ENCODE measurements at regions not wholly inside any gene's neighbourhood (a gene's known extent, or its start where the extent isn't known, plus 50 kb on each side); places are given as distances from the start of the nearest gene placed in this dataset.

DNA sequence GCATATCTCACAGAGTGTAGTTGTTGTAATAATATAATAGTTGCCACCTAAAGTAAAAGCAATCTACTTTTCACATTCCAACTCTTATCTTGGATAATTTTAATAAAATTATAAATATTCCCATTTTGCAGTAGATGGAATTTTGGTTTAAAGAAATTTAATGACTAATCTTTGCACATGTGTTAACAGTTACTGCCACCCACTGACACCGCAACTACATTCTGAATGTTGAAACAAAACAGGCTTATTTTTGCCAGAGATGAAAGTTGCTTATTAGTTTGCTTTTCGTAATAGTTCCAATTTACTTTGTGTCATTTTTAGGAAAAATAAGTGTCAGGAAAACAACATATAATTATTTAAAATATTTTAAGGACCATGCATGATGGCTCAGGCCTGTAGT, 557.5 kb upstream of the PCDH15 start:
- no peak for DNase-seq

DNA sequence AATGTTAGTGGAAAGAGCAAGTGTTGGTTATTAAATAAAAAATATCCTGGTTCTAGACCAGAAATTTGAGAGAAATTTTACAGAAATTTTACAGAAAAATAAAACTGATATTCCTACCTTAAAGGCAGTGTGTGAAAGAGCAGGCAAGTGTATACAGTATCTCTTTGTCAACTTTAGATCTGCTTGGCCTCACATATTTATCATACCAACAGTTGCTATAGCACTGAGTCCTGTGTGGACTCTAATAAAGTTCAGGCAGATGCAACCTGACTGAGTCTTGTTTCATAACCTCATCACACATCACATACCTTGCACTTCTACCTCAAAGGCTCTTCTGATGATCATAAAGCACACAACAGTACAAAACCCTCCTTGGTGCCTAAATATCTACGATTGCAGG, 552.4 kb upstream of the PCDH15 start:
- no peak for DNase-seq

DNA sequence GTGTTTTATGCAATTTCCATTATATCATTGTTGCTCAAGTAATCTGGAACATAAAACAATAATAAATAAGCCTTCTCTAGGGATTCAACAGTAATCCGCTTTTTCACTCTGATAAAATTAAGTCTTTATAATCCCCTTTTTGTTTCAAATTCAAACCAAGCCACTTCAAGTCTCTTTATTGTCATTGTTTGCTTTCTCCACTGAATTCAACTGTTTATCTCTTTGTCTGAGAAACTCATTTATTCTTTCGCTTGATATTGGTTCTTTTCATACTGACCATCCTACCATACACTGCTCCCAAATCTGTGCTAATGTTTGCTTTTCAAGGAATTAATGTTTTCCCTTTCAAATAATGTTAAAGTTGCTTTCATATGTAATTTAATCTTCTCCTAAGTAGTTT, 550.4 kb upstream of the PCDH15 start:
- no peak for DNase-seq

DNA sequence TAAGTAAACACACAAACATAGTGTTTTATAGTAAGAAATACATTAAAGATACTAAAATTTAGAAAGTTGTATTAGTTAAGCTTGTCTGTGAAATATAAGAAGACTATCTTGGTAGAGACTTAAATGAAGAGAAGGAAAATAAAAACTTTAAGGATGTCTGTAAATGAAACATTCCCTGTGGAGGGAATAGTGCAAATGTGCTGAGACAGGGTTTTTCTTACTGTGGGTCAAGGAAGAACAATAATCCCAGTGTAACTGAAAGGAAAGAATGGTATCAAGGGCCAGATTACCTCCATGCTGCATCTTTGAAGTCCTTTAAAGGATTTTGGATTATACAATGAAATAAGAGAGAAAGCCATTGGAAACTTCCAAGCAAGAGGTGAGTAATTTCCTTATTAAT, 547.5 kb upstream of the PCDH15 start:
- no peak for DNase-seq

DNA sequence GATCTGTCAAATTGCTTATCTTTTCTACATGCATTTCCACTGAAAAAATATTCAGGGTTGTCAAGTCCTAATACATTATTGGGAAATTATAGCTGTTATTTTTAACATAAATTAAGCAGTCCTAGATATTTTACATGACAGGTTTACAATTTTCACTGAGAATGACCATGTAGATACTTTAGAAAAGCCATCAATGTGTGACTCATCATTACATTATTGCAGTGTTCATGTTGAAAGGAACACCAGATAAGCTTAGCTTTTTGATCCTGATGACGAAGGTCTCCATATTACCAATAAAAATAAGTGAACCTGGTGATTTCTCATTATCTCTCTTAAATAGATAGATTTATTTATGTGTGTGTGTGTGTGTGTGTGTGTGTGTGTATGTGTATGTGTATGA, 529.5 kb upstream of the PCDH15 start:
- no peak for DNase-seq

DNA sequence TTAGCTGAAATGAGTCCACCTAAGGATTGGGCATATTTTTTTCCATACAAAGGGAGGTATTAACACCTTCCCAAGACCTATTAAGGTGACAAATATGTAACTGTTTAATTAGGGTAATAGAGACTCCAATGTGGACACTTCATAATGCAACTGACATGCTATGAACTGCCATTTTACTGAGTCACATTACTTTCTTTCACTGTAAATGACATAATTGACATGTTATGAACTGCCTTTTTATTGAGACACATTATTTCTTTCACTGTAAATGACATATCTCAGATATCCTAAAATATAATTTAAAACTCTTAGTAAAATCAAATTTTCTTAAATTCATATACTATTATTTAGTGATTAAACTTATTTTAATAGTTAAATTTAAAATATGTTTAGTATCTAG, 528.8 kb upstream of the PCDH15 start:
- no peak for DNase-seq

DNA sequence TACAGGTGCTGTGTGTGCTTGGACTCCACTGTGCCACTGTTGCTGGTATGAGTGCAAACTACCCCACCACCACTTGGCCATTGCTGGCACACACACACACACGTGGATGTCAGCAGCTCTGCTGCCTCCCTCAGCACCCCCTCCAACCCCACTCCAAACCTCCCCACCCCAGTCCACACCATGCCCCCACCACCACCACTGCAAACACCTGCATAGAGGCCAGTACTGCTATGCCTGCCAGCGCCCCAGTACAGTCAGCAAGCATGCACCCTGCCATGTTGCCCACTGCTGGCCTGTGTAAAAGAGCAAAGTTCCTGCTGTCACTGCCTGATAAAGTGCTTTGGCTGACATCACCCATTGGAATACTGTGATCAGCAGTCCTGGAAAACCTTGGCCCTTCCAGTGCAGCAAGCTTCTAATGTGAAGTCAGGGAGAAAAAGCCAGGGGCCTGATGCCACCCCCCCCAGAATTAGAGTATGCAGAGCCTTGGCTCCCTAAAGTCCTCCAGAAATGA, 519.2 kb upstream of the PCDH15 start:
- DNase-seq, result no peak

DNA sequence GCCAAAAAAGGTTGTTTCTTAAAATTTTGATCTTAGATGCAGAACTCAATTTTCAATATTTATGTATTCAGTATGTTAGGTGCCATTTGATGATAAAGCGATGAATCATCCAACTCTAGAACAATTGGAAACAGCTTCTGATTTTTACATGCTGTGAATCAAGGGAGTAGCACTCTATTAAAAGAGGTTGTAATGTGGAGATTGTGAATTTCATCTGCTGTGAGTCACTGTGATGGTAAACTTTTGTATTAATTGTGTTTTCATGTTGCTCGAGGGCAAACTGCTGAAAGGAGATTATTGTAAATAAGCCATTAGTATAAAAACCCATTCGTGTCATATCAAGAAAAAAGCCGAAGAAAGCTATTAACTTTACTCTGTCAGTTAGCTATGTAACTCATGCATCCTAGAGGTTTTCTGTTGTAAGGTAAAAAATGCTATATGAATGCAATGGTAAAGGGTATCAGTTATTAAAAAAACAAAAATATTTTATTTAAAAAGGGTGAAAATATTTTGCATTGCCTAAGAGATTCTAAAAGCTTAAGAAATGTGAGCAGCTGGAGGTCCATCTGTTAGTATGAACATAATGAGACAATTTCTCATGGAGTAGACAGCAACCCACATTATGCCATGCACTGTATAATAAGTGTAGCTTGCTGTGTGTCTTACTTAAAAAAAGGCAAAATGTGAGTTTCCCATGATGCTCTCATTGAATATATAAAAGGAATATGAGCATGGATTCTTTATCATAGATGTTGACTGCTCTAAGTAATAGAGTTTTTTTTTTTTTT, 511.0 kb upstream of the PCDH15 start:
- no peak for DNase-seq

DNA sequence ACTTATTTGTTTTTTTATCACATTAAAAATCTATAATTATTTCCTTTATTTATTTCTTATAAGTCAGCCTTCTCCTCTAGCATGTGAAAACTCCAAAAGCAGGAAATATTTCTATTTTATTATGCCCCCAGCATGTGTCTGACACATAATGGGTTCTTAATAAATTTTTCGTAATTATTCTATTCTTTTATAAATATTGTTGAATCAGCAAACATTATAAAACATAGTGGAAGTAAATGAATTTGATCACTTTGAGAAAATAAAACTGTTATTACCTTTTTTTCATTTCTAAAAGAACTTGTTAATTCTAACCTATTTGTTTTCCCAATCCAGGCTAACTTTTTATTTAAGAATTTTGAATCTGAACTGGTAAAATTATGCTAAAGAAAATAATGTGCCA, 509.1 kb upstream of the PCDH15 start:
- no peak for DNase-seq

DNA sequence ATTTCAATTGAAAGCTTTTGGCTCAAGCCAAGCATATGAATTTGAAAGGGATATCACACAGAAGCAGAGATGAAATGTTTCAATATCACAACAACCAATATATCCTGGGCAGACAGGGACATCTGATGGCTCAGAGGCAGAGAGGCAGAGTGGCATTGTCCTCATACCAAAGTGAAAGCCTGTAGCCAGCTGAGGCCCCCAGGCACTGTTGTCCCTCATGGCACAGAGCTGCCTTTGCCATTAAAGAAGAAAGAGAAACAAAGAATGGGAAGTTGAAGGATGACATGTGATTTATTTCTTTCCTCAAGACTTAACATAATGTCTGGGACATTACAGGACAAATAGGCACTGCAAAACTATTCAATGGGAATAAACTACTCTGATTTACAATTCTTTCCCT, 504.3 kb upstream of the PCDH15 start:
- DNase-seq, result no peak

DNA sequence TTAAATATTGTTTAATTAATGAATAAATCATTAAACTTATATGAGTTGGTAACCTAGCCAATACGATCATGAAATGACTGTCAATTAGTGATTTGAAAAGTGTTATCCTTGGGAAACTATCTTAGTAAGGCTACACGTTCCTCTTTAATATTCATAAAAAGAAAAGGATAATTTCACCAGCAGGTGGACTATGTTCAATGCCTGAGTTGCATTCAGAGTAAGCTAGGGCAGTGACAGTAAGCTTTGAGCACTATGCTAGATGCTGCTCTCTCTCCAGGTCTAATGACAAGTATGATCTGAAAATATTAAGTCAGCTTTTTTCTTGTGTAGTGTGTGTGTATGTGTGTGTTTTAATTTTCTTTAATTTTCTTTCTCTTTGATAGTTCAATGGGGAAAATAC, 486.3 kb upstream of the PCDH15 start:
- DNase-seq, result no peak

DNA sequence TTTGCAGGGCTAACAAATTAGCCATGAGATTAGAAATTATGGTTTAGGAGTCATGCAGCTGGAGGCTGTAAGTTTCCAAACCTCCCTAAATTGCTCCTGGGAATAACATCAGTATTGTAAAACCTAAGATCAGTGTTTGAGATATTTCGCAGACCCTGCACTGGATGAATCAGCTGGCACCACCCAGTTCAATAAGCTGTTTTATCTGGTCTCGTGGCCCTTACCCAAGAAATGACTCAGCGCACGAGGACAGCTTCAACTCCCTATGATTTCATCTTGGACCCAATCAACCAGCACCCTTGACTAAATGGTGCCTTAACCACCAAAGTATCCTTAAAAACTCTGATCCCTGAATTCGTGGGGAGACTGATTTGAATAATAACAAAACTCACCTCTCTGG, 482.0 kb upstream of the PCDH15 start:
- DNase-seq, result no peak

DNA sequence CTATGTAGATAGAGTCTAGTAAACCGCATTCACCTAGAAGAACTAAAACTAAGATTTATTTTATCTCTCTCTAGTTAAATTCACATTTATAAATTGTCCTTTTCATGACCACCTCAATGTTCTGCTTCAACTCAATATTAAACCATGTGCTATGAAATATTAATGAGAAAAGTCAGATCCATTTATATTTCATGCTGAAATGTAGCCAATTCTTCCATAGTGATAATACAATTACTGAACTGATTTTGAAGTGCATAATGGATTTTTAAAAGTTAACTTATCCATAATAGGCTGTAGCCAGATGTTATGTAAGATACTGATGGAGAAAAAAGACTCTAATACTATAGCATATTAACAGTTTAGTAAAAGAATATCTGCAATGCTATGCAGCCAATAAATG, 479.7 kb upstream of the PCDH15 start:
- DNase-seq, result no peak

DNA sequence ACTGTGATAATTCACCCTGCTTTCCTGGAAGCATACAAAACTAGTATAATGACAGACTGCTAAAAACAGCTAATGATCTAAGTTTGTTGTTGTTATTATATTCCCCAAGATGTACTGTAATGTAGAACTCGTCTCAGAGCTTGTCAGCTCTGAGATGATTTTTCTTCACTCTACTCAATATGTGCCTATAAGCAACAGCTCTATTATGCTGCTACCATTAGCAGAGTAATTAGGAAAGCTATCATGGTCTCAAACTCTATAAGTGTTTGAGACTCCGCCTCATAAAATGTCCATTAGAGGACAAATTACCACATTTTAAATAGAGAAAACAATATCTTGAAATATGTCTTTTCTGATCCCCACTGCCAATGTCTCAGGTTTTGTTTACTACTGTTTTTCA, 476.5 kb upstream of the PCDH15 start:
- no peak for DNase-seq

DNA sequence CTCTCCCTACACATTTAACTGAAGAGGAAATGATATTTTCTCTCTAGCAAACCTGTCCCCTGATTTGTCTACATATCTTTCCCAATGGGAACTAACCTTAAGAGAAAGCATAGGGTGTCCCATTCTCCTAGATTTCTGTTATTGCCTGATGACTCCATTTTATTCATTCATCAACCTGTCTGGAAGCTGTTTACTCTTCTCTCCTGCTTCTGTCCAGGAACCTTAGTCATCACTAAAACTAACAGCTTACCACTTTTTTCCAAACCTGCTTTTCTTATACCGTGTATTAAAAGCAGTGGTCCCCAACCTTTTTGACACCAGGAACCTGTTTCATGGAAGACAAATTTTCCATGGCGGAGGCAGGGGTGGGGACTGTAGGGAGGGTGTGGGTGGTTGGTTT, 473.3 kb upstream of the PCDH15 start:
- DNase-seq, result no peak

DNA sequence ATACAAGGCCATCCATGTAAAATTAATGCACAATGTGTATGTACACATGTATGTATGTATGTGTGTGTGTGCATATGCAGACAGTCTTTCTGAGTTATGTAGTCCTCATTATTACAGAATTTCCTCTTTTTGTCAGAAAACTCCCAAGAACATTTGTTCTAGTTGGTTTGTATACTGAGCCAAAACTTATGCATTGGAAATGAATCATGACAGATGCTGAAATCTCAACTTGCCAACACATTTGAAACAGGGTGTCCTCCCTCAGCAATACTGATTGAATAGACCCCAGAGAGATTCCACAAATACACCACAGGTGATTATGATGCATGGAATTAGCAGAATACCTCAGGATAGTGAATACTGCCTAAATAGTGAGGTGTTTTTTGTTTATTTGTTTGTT, 472.9 kb upstream of the PCDH15 start:
- no peak for DNase-seq

DNA sequence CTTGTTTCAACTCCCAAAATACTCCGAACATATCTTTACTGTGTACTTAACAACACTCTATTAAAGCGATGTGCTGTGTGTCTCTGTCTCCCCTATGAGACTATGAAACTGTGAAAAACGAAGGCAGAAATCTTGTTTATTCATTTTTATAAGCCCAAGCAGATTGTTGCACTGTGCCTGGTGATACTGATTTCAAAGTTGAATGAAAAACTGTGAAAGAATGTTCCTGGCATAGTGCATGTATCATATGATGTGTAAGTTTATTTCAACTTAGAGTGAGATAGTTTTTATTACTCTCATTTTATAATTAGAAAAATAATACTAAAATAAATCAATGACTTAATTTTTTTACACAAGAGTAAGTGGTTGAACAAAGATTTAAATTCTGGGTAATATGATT, 471.9 kb upstream of the PCDH15 start:
- DNase-seq, result no peak

DNA sequence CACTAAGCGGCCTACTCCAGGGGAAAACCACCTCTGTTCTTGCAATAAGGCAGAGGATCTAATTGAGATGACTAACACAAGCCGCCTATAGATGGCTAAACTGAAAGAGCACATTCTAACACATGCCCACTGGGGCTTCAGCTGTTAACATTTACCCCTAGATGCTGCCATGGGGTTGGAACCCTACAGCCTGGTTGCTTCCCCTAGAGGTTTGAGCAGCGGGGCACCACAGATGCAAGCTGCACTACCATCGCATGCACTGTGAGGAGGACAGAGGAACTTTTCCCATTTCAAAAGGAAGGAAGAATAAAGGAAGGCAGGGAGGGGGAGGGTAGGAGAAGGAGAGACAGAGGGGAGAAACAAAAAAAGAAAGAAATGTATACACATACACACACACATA, 465.8 kb upstream of the PCDH15 start:
- no peak for DNase-seq

DNA sequence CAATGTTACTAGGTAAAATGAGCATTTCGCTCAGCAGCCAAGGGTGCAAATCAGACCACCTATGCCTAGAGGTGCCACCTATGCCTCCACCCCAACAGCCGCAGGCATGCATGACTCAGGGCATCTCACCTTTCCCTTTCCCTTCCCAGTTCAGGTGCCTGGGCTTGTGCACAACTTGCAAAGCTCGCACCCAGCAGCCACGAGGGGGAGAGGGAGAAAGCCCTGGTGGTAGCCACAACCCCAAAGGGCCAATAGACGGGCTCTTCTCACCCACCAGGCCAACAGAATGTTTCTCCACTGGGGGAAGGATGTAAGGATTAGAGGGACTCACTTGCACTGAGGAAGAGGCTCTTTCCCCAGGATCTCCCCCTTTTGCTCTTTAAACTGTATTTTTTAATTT, 462.3 kb upstream of the PCDH15 start:
- DNase-seq, result no peak

DNA sequence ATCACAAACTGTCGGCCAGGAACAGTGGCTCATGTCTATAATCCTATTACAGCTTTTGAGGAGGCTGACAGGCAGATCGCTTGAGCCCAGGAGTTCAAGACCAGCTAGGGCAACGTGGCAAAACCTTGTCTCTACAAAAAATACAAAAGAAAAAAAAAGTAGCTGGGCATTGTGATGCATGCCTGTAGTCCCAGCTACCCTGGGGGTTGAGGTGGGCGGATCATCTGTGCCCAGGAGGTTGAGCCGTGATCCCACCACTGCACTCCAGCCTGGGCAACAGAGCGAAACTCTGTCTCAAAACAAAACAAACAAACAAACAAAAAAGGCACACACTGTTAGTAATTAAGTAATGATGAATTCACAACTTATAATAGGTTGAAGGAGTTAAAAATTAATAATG, 441.5 kb upstream of the PCDH15 start:
- DNase-seq, result no peak

DNA sequence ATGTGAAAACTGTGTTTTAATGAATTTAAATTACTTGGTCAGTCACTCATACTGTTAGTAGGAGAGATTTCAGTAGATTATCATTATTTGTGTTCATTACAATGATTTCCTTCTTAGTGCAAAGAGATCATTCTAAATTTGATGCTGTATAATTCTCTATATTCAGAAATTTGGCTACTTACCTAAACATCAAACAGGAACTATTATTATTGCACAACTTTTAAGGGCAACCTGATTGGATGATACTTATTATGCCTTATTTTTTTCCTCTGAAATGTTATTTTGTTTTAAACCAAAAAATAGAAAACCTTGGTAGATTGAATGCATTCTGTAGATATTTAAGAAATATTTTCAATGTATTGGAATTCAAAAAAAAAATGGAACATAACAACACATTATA, 436.4 kb upstream of the PCDH15 start:
- no peak for DNase-seq

DNA sequence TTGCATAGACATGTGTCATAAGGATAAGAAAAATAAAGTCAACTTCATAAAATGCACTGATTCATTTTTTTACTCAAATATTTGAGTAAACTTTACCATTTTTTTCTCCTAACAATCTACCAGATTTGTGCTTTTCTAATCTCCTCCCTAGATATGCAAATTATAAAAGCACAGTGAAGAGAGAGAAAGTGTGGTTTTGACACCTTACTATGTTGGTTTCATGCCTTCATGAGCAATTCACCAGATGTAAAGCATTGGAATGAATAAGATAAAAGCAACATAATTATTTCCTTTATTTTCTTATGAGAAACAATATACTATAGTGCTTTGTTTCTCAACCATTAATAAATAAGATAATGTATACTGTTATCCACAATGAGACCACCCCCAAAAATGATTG, 432.5 kb upstream of the PCDH15 start:
- no peak for DNase-seq

DNA sequence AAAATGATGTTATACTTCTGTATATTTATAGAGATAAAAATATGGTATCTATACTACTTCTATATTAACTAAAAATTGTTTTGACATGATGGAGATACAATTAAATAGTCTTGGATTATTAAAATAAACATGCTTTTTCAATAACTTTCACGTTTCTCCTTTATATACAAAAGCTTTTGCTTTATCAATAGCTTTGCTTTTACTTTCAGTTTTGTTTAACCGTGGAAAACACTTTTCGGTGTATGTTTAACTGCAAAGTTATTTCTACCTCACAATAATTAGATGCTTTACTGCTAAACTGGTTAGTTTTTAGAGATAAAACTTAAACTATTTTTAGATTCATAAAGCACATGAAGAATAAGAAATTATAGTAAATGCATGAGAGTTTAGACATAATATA, 432.1 kb upstream of the PCDH15 start:
- no peak for DNase-seq

DNA sequence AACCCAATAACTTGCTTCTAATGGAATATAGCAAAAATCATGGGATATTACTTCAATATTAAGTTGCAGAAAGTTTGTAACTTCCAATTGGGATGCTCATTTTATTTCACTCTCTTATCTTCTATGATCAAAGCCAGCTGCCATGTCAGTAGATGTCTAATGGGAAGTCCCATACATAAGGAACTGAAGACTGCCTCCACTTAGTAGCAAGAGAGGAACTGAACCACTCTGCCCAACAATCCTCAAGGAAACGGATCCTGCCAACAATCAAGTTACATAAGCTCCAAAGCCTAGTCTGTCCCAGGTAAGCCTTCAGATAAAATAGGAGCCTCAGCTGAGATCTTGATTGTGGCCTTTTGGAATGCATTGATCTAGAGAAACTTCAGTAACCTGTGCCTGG, 431.5 kb upstream of the PCDH15 start:
- DNase-seq, result no peak

DNA sequence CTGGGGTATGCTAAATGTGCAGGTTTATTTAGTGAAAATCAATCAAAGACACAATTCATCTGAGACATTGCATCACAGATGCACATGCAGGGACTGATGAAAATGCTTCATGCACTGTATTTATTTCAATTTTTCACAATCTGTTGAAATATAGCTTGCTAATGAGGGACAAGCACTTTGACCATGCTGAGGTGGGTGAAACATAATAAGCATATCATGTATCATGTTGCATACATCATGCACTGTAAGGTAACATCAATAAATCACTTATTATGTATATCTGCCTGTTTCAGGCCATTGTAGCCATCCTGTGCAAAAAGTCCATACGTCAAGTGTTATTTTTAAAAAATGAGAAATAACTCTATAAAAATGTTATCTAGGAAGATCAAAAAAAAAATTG, 426.9 kb upstream of the PCDH15 start:
- DNase-seq, result no peak

Measured in NCI-H774 (cell line).